ENCODE measurements at regions not wholly inside any gene's neighbourhood (a gene's known extent, or its start where the extent isn't known, plus 50 kb on each side); places are given as distances from the start of the nearest gene placed in this dataset.
A peak's percentile ranks its signal among the peaks of the same experiment; 100 is the strongest.

DNA sequence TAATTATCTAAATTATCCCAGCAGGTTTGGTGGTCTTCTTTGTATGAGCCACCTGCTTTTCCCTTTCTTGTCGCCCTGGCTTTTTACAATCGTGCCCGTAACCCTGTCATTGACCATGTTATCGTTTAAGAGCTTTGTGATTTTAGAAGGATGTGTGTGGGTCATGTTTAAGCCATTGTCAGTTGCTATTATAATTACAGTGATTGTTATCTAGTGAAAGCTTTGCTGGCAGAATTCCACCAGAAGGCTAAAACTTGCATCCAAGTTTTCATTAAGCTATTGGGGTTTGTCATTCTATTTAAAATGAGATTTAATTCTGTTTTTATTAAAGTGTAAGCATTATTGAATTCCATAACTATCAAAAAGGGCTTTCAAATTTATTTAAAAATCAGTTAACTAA lies 354.2 kb upstream of the TMEM229A start:
- Histone ChIP-seq H3K4me1 (ENCODE audit: control insufficient read depth, insufficient read depth, low read length) (no peaks in the 10 kb centered on the region), H3K27me3 (ENCODE audit: control insufficient read depth, insufficient read depth) (no peaks in the 10 kb centered on the region), H3K9me3 (ENCODE audit: control insufficient read depth, low read length) (no peaks in the 10 kb centered on the region), H3K27ac (ENCODE audit: low read length) (no peak overlapping the region), H3K4me3 (ENCODE audit: low read length) (no peak overlapping the region)
- no peak for ATAC-seq
- intact Hi-C loops (cut with DNase I) = no loop called here
- WGBS = 72% methylated on average over 4 of the region's 4 CpGs
- no peak for DNase-seq

- intact Hi-C loops (cut with DNase I) = no loop called here
- 80% methylated on average over 1 of the region's 1 CpG for WGBS
- no peaks in the 10 kb centered on the region for H3K27me3 ChIP-seq (ENCODE audit: control insufficient read depth, insufficient read depth)
- DNase-seq (no peak), ATAC-seq (no peak)
- H3K9me3 ChIP-seq (ENCODE audit: control insufficient read depth, low read length) = no peaks in the 10 kb centered on the region
- no peaks in the 10 kb centered on the region for H3K4me1 ChIP-seq (ENCODE audit: control insufficient read depth, insufficient read depth, low read length)
- H3K4me3 ChIP-seq (ENCODE audit: low read length) = no peak overlapping the region
- H3K27ac ChIP-seq (ENCODE audit: low read length) = no peak overlapping the region
These were observed 346.4 kb upstream of the TMEM229A start for GRCh38 chr7:124379296-124379695.

GRCh38 chr7:124376111-124376510 lies 343.2 kb upstream of the TMEM229A start:
- no peaks in the 10 kb centered on the region for H3K27me3 ChIP-seq (ENCODE audit: control insufficient read depth, insufficient read depth)
- 56% methylated on average over 4 of the region's 4 CpGs for WGBS
- H3K4me3 ChIP-seq (ENCODE audit: low read length) = no peak overlapping the region
- H3K27ac ChIP-seq (ENCODE audit: low read length) = no peak overlapping the region
- ATAC-seq (no peak), DNase-seq (no peak)
- H3K9me3 ChIP-seq (ENCODE audit: control insufficient read depth, low read length) = no peaks in the 10 kb centered on the region
- intact Hi-C loops (cut with DNase I) = no loop called here
- no peaks in the 10 kb centered on the region for H3K4me1 ChIP-seq (ENCODE audit: control insufficient read depth, insufficient read depth, low read length)

DNA sequence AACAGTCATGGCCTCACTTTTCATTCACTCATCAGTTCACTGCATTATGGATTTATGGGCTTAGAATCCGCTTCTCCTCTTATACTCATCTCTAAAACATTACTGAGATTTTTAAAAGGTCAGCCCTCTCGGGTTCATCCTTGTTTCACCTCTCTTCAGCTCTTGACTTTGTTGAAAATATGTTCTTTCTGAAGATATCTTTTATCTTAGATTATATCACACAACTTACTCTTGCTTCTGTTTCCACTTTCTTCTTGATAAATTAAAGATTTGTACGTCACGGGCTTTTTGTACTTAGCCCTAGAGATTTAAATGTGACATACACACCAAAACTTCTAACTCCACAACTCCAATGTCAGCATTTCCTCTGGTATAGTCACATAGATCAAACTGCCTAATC lies 342.5 kb upstream of the TMEM229A start:
- no peak for ATAC-seq

GRCh38 chr7:124369310-124369709 lies 336.4 kb upstream of the TMEM229A start:
- Histone ChIP-seq H3K4me3 (ENCODE audit: low read length) (no peak overlapping the region), H3K9me3 (ENCODE audit: control insufficient read depth, low read length) (no peaks in the 10 kb centered on the region), H3K4me1 (ENCODE audit: control insufficient read depth, insufficient read depth, low read length) (no peaks in the 10 kb centered on the region), H3K27me3 (ENCODE audit: control insufficient read depth, insufficient read depth) (no peaks in the 10 kb centered on the region), H3K27ac (ENCODE audit: low read length) (no peak overlapping the region)
- ATAC-seq = no peak
- 89% methylated on average over 1 of the region's 1 CpG for WGBS
- intact Hi-C loops (cut with DNase I) = no loop called here
- DNase-seq = no peak

More for the DNA sequence above, 342.5 kb upstream of the TMEM229A start:
- Histone ChIP-seq H3K27ac (ENCODE audit: low read length) (no peak overlapping the region), H3K4me1 (ENCODE audit: control insufficient read depth, insufficient read depth, low read length) (no peaks in the 10 kb centered on the region), H3K4me3 (ENCODE audit: low read length) (no peak overlapping the region), H3K27me3 (ENCODE audit: control insufficient read depth, insufficient read depth) (no peaks in the 10 kb centered on the region), H3K9me3 (ENCODE audit: control insufficient read depth, low read length) (no peaks in the 10 kb centered on the region)
- 70% methylated on average over 4 of the region's 4 CpGs for WGBS
- intact Hi-C loops (cut with DNase I) = no loop called here
- DNase-seq = no peak

- no peaks in the 10 kb centered on the region for H3K9me3 ChIP-seq (ENCODE audit: control insufficient read depth, low read length)
- H3K27me3 ChIP-seq (ENCODE audit: control insufficient read depth, insufficient read depth) = no peaks in the 10 kb centered on the region
- ATAC-seq (no peak), DNase-seq (no peak)
- no peak overlapping the region for H3K27ac ChIP-seq (ENCODE audit: low read length)
- intact Hi-C loops (cut with DNase I) = no loop called here
- H3K4me3 ChIP-seq (ENCODE audit: low read length) = no peak overlapping the region
- WGBS = 75% methylated on average over 1 of the region's 1 CpG
- H3K4me1 ChIP-seq (ENCODE audit: control insufficient read depth, insufficient read depth, low read length) = no peaks in the 10 kb centered on the region
These were observed 333.3 kb upstream of the TMEM229A start for GRCh38 chr7:124366118-124366517.

GRCh38 chr7:124364283-124364682 lies 331.4 kb upstream of the TMEM229A start:
- 17% methylated on average over 1 of the region's 1 CpG for WGBS
- Histone ChIP-seq H3K4me1 (ENCODE audit: control insufficient read depth, insufficient read depth, low read length) (no peaks in the 10 kb centered on the region), H3K4me3 (ENCODE audit: low read length) (no peak overlapping the region), H3K9me3 (ENCODE audit: control insufficient read depth, low read length) (no peaks in the 10 kb centered on the region), H3K27ac (ENCODE audit: low read length) (no peak overlapping the region), H3K27me3 (ENCODE audit: control insufficient read depth, insufficient read depth) (no peaks in the 10 kb centered on the region)
- ATAC-seq = no peak
- DNase-seq = no peak
- intact Hi-C loops (cut with DNase I) = no loop called here

- intact Hi-C loops (cut with DNase I) = no loop called here
- DNase-seq = no peak
- Histone ChIP-seq H3K4me3 (ENCODE audit: low read length) (no peak overlapping the region), H3K27me3 (ENCODE audit: control insufficient read depth, insufficient read depth) (no peaks in the 10 kb centered on the region), H3K4me1 (ENCODE audit: control insufficient read depth, insufficient read depth, low read length) (no peaks in the 10 kb centered on the region), H3K27ac (ENCODE audit: low read length) (no peak overlapping the region), H3K9me3 (ENCODE audit: control insufficient read depth, low read length) (no peaks in the 10 kb centered on the region)
- no peak for ATAC-seq
These were observed 321.3 kb upstream of the TMEM229A start for GRCh38 chr7:124354201-124354600.

DNA sequence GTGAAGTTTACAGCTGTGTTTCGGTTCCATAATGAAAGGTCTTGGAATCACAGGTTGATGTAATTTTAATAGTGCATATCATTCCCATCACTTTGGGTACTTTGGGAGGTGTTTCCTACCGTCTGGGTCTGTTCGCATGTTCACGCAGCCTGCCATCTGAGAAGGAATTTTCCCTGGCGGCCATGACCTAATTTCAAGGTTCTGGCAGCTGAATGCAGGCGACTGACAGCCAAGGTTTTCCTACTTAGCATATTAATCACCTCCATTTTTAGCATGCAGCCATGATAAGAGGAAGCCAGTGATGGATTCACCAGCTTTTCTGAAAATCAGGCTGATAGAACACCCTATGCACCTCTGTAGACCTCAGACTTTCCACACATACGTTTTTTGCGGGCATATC lies 319.1 kb upstream of the TMEM229A start:
- intact Hi-C loops (cut with DNase I) = no loop called here
- Histone ChIP-seq H3K9me3 (ENCODE audit: control insufficient read depth, low read length) (no peaks in the 10 kb centered on the region), H3K4me3 (ENCODE audit: low read length) (no peak overlapping the region), H3K27me3 (ENCODE audit: control insufficient read depth, insufficient read depth) (no peaks in the 10 kb centered on the region), H3K4me1 (ENCODE audit: control insufficient read depth, insufficient read depth, low read length) (no peaks in the 10 kb centered on the region), H3K27ac (ENCODE audit: low read length) (no peak overlapping the region)
- ATAC-seq = peak; percentile 38 to 40
- peak; percentile 7 to 35 (median 34) for DNase-seq
- 24% methylated on average over 8 of the region's 8 CpGs for WGBS

DNA sequence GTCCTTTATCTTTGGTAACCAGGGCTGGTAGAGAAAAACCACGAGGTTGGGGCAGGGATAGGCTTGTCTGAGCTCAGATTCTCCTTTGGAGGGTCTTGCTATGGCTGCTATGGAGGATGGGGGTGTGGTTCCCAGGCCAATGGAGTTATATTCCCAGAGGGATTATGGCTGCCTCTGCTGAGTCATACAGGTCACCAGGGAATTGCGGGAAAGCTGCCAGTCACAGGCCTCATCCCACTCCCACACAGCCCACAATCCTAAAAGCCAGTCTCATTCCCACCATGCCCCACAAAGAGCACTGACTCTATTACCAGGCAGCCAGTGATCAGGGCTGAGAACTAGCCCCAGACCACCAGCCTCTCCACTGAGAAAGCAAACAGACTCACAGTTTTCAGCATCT lies 316.6 kb upstream of the TMEM229A start:
- Histone ChIP-seq H3K27me3 (ENCODE audit: control insufficient read depth, insufficient read depth) (no peaks in the 10 kb centered on the region), H3K4me1 (ENCODE audit: control insufficient read depth, insufficient read depth, low read length) (no peaks in the 10 kb centered on the region), H3K27ac (ENCODE audit: low read length) (no peak overlapping the region), H3K4me3 (ENCODE audit: low read length) (no peak overlapping the region), H3K9me3 (ENCODE audit: control insufficient read depth, low read length) (no peaks in the 10 kb centered on the region)
- ATAC-seq = no peak
- WGBS = 68% methylated on average over 2 of the region's 2 CpGs
- intact Hi-C loops (cut with DNase I) = no loop called here
- DNase-seq = no peak

- Histone ChIP-seq H3K4me1 (ENCODE audit: control insufficient read depth, insufficient read depth, low read length) (no peaks in the 10 kb centered on the region), H3K4me3 (ENCODE audit: low read length) (no peak overlapping the region), H3K9me3 (ENCODE audit: control insufficient read depth, low read length) (no peaks in the 10 kb centered on the region), H3K27ac (ENCODE audit: low read length) (no peak overlapping the region), H3K27me3 (ENCODE audit: control insufficient read depth, insufficient read depth) (no peaks in the 10 kb centered on the region)
- WGBS = 78% methylated on average over 2 of the region's 2 CpGs
- ATAC-seq (no peak), DNase-seq (no peak)
- intact Hi-C loops (cut with DNase I) = no loop called here
These were observed 306.0 kb upstream of the TMEM229A start for GRCh38 chr7:124338861-124339260.

GRCh38 chr7:124330731-124331407 lies 298.0 kb upstream of the TMEM229A start:
- 74% methylated on average over 3 of the region's 3 CpGs for WGBS
- Histone ChIP-seq H3K27ac (ENCODE audit: low read length) (no peak overlapping the region), H3K9me3 (ENCODE audit: control insufficient read depth, low read length) (no peaks in the 10 kb centered on the region), H3K4me1 (ENCODE audit: control insufficient read depth, insufficient read depth, low read length) (no peaks in the 10 kb centered on the region), H3K27me3 (ENCODE audit: control insufficient read depth, insufficient read depth) (no peaks in the 10 kb centered on the region), H3K4me3 (ENCODE audit: low read length) (no peak overlapping the region)
- ATAC-seq (no peak), DNase-seq (no peak)
- intact Hi-C loops (cut with DNase I) = no loop called here
